ENCODE measurements at regions not wholly inside any gene's neighbourhood (a gene's known extent, or its start where the extent isn't known, plus 50 kb on each side); places are given as distances from the start of the nearest gene placed in this dataset.

DNA sequence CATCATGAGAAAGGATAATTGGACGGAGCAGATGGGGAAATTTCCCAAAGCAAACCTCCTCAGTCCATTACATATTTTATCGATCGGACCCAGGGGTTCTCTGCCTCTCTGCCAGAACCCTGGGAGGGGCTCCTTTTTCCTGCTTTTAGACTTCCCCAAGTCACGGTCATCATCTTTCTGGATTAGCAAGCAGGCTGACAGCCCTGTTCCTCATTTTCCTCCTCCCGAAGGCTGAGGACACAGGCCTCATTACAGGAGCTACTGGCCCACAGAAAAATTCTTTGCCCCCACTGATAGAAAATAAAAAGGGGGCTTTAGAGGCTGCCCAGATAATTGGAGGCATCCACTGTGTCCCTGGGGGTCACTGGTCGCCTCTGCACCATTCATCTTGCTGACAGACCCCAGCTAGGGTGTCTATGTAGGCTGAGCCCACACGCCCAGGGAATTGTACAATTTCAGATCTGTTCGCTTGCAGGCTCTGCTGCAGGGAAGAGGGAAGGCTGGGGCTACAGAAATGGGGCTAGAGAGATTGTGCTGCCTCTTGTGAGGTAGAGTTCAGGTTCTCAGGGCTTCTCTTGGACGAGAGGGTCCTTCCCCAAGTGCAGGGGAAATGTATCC, 125.7 kb upstream of the SDK1 start:
- TF ChIP-seq, protein P1, sequence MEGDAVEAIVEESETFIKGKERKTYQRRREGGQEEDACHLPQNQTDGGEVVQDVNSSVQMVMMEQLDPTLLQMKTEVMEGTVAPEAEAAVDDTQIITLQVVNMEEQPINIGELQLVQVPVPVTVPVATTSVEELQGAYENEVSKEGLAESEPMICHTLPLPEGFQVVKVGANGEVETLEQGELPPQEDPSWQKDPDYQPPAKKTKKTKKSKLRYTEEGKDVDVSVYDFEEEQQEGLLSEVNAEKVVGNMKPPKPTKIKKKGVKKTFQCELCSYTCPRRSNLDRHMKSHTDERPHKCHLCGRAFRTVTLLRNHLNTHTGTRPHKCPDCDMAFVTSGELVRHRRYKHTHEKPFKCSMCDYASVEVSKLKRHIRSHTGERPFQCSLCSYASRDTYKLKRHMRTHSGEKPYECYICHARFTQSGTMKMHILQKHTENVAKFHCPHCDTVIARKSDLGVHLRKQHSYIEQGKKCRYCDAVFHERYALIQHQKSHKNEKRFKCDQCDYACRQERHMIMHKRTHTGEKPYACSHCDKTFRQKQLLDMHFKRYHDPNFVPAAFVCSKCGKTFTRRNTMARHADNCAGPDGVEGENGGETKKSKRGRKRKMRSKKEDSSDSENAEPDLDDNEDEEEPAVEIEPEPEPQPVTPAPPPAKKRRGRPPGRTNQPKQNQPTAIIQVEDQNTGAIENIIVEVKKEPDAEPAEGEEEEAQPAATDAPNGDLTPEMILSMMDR (IDR thresholded peaks at IDR 0.05) = no peak
- TF ChIP-seq POLR2AphosphoS5 (IDR thresholded peaks at IDR 0.05) = no peak
